Mesenchymal stem cell (in vitro differentiated cells and primary cell): ENCODE measurements at regions not wholly inside any gene's neighbourhood (a gene's known extent, or its start where the extent isn't known, plus 50 kb on each side); places are given as distances from the start of the nearest gene placed in this dataset.
"Not testable (repeated sequence)": the region's sequence is repeated elsewhere in the genome, so short reads cannot be mapped to it uniquely, and the experiment has no call there.

Source experiments
- DNase-seq: peaks from one replicate; pipeline ENCODE4 v3.0.0-alpha.2; 2013
- H2AFZ ChIP-seq: one replicate; pipeline ENCODE4 v1.6.1; 2013; ENCODE audit warnings: low read depth, mild to moderate bottlenecking, control low read depth, inconsistent platforms, low read length, moderate library complexity
- H2AK5ac ChIP-seq: 2 replicates; pipeline ENCODE4 v1.6.1; 2013; ENCODE audit warnings: low read length, moderate library complexity, mild to moderate bottlenecking, inconsistent platforms; ENCODE audit not compliant: severe bottlenecking
- H2BK120ac ChIP-seq: one replicate; pipeline ENCODE4 v1.6.1; 2013; ENCODE audit warnings: low read depth, mild to moderate bottlenecking, inconsistent platforms, low read length, moderate library complexity
- H2BK12ac ChIP-seq, 2 experiments: one replicate each; pipeline ENCODE4 v1.6.1; 2013; ENCODE audit warnings: inconsistent platforms in 2 of 2, low read length in 2 of 2, mild to moderate bottlenecking in 2 of 2, moderate library complexity in 2 of 2, control low read depth in 1 of 2
- H2BK15ac ChIP-seq: one replicate; pipeline ENCODE4 v1.6.1; 2013; ENCODE audit warnings: mild to moderate bottlenecking, low read depth, inconsistent platforms; ENCODE audit not compliant: poor library complexity, severe bottlenecking
- H2BK5ac ChIP-seq: 2 replicates; pipeline ENCODE4 v1.6.1; 2013; ENCODE audit warnings: low read depth, mild to moderate bottlenecking, low read length, control low read depth, inconsistent platforms; ENCODE audit not compliant: poor library complexity, severe bottlenecking
- H3K14ac ChIP-seq, 2 experiments: one replicate each; pipeline ENCODE4 v1.6.1; 2013; ENCODE audit warnings: inconsistent platforms in 2 of 2, low read length in 2 of 2, control low read depth in 1 of 2, mild to moderate bottlenecking in 1 of 2, moderate library complexity in 1 of 2
- H3K18ac ChIP-seq, 2 experiments: one replicate each; pipeline ENCODE4 v1.6.1; 2013; ENCODE audit warnings: inconsistent platforms in 2 of 2, low read length in 2 of 2, control low read depth in 1 of 2, low read depth in 1 of 2, mild to moderate bottlenecking in 1 of 2
- H3K23ac ChIP-seq, 2 experiments: one replicate each; pipeline ENCODE4 v1.6.1; 2013; ENCODE audit warnings: inconsistent platforms in 2 of 2, low read length in 2 of 2, mild to moderate bottlenecking in 2 of 2, moderate library complexity in 2 of 2, control low read depth in 1 of 2
- H3K27ac ChIP-seq: 2 replicates; pipeline ENCODE4 v1.5.1; 2013; ENCODE audit warnings: mild to moderate bottlenecking, moderate library complexity, low read length, control low read depth, inconsistent platforms; ENCODE audit not compliant: poor library complexity, severe bottlenecking
- H3K27me3 ChIP-seq, 2 experiments: 2 replicates each; pipeline versions ENCODE4 v1.6.1 to v1.7.0; 2013; ENCODE audit warnings: low read length in 2 of 2, mild to moderate bottlenecking in 2 of 2, moderate library complexity in 2 of 2, control low read depth in 1 of 2, inconsistent platforms in 1 of 2; ENCODE audit not compliant: control insufficient read depth in 1 of 2, insufficient read depth in 1 of 2
- H3K36me3 ChIP-seq, 2 experiments: 2 replicates each; pipeline versions ENCODE4 v1.6.1 to v1.7.0; 2013; ENCODE audit warnings: low read length in 2 of 2, control low read depth in 1 of 2, inconsistent platforms in 1 of 2, low read depth in 1 of 2, mild to moderate bottlenecking in 1 of 2; ENCODE audit not compliant: insufficient read depth in 2 of 2, control insufficient read depth in 1 of 2
- H3K4ac ChIP-seq, 2 experiments: one replicate each; pipeline ENCODE4 v1.6.1; 2013; ENCODE audit warnings: inconsistent platforms in 2 of 2, low read length in 2 of 2, mild to moderate bottlenecking in 2 of 2, moderate library complexity in 2 of 2, control low read depth in 1 of 2, low read depth in 1 of 2
- H3K4me1 ChIP-seq: 2 replicates; pipeline ENCODE4 v1.6.1; 2013; ENCODE audit warnings: low read depth, low read length, control low read depth; ENCODE audit not compliant: control insufficient read depth, insufficient read depth
- H3K4me2 ChIP-seq: 2 replicates; pipeline ENCODE4 v1.6.1; 2013; ENCODE audit warnings: low read length, mild to moderate bottlenecking, inconsistent platforms; ENCODE audit not compliant: poor library complexity, severe bottlenecking
- H3K4me3 ChIP-seq, 2 experiments: 2 replicates each; pipeline versions ENCODE4 v1.5.1 to v1.7.0; 2013; ENCODE audit warnings: low read length in 2 of 2, mild to moderate bottlenecking in 2 of 2, control low read depth in 1 of 2, low read depth in 1 of 2; ENCODE audit not compliant: insufficient read depth in 1 of 2
- H3K79me1 ChIP-seq: replicated peaks from 2 replicates; pipeline ENCODE4 v1.6.1; 2013; ENCODE audit warnings: mild to moderate bottlenecking, control low read depth, low read length, inconsistent platforms; ENCODE audit not compliant: poor library complexity, severe bottlenecking
- H3K9ac ChIP-seq: 2 replicates; pipeline ENCODE4 v1.7.0; 2013; ENCODE audit warnings: mild to moderate bottlenecking, low read length, moderate library complexity
- H3K9me3 ChIP-seq: 2 replicates; pipeline ENCODE4 v1.7.0; 2013; ENCODE audit warnings: mild to moderate bottlenecking, low read length; ENCODE audit not compliant: control insufficient read depth
- H4K8ac ChIP-seq: one replicate; pipeline ENCODE4 v1.6.1; 2013; ENCODE audit warnings: inconsistent platforms, mild to moderate bottlenecking, low read length, moderate library complexity
- H4K91ac ChIP-seq: one replicate; pipeline ENCODE4 v1.6.1; 2013; ENCODE audit warnings: mild to moderate bottlenecking, low read length, inconsistent platforms
- WGBS: methylation state at CpG from one replicate; pipeline ENCODE4 v1.1.7; 2013; ENCODE audit warnings: mixed read lengths; 5-methylcytosine and 5-hydroxymethylcytosine counted together

DNA sequence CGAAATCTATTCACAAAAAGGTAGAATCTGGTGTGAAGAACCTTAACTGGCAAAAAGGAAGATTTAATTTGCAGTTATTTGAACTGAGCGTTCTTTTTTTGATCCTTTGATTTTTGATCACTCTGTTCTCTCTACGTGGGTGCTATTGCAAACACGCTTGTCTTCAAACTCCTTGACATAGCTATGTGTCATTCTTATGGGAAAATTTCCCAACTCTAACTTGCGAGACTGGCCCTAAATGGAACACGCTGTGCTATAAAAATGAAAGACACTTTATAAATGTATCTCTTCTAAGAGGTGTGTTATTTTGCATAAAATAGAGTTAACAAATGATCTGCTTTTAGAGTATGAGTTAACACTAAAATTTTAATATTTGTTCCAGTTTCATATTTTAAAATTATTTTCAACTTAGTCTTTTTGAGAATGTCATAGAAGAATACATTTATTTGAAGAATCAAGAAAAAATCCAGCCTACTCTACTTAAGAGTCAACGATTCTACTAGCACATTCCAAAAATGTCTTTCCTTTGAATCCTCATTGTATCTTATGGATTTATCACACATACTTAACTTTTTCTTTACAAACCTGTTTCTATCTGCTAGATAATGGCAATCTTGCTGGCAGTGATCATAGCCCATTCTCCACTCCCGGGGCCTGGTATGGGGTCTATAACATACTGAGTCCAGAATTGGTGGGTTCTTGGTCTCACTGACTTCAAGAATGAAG, 610.0 kb upstream of the TBL1XR1 start:
- no peak for DNase-seq
- Histone ChIP-seq H3K36me3 (no peaks in the 10 kb centered on the region), H2BK15ac (no peak overlapping the region), H3K79me1 (no peaks in the 10 kb centered on the region), H3K18ac (no peak overlapping the region), H3K27ac (no peak overlapping the region), H2BK120ac (no peak overlapping the region), H2AFZ (no peak overlapping the region), H3K4me2 (no peak overlapping the region), H3K14ac (no peak overlapping the region), H3K27me3 (no peaks in the 10 kb centered on the region), H3K4me1 (no peaks in the 10 kb centered on the region), H3K9ac (no peak overlapping the region), H2AK5ac (peak overlapping the region; percentile 22), H4K8ac (peak overlapping the region; percentile 54), H3K9me3 (no peaks in the 10 kb centered on the region), H3K23ac (no peak overlapping the region), H2BK5ac (no peak overlapping the region), H3K4ac (peak overlapping the region in 1 of 2 experiments; percentile 17), H2BK12ac (no peak overlapping the region), H4K91ac (no peak overlapping the region), H3K4me3 (no peak overlapping the region)
- 64% methylated on average over 6 of the region's 8 CpGs for WGBS

DNA sequence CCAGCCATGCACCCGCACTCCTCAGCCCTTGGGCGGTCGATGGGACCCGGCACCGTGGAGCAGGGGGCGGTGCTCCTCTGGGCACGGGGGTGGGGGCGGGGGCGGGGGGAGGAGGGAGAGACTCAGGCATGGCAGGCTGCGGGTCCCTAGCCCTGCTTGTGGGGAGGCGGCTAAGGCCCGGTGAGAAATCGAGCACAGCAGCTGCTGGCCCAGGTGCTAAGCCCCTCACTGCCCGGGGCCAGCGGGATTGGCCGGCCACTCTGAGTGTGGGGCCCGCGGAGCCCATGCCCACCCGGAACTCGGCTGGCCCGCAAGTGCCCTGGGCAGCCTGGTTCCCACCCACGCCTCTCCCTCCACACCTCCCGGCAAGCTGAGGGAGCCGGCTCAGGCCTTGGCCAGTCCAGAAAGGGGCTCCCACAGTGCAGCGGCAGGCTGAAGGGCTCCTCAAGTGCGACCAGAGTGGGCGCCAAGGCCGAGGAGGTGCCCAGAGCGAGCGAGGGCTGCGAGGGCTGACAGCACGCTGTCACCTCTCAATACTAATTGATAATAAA, 611.7 kb upstream of the TBL1XR1 start:
- peak overlapping the region; percentile 85 for H2BK120ac ChIP-seq
- H4K91ac ChIP-seq: peak overlapping the region; percentile 98
- H3K9me3 ChIP-seq, H3K4me2 ChIP-seq, H2BK5ac ChIP-seq, H3K27me3 ChIP-seq, H3K9ac ChIP-seq, H3K4me3 ChIP-seq, H3K23ac ChIP-seq, DNase-seq, H2AFZ ChIP-seq, H3K27ac ChIP-seq, H3K4me1 ChIP-seq, H2BK15ac ChIP-seq, H3K79me1 ChIP-seq, H3K36me3 ChIP-seq: not testable (repeated sequence)
- peak overlapping the region in 1 of 2 experiments; percentile 51 for H3K14ac ChIP-seq
- peak overlapping the region; percentile 17 to 83 for H3K4ac ChIP-seq
- H2AK5ac ChIP-seq: peak overlapping the region; percentile 55
- peak overlapping the region; percentile 89 to 96 for H3K18ac ChIP-seq
- peak overlapping the region; percentile 95 to 99 for H2BK12ac ChIP-seq
- WGBS: 98% methylated on average over 29 of the region's 32 CpGs
- peak overlapping the region; percentile 88 for H4K8ac ChIP-seq

DNA sequence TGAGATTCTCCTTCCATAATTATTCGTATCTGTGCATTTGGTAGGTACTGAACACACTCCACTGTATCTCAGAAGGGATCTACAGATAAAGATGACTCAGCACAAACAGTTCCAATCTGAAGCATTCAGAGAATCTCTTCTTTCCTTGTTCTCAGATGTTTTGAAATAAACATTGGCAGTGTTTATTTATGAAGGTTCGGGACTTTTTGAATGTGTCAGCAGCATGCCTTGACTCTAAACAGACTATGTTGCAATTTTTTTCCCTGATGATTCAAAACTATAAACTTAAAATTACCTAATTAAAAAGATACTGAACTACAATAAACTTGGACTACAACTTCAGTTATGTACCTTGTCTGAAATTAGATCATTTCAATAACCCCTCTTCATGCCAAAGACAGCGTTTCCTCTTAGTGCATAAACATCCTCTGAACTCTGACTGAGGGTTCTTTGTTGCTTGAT, 612.9 kb upstream of the TBL1XR1 start:
- Histone ChIP-seq H3K4me1 (no peaks in the 10 kb centered on the region), H3K79me1 (no peaks in the 10 kb centered on the region), H2AFZ (no peak overlapping the region), H3K23ac (no peak overlapping the region), H2BK15ac (no peak overlapping the region), H3K9me3 (no peaks in the 10 kb centered on the region), H3K4me3 (no peak overlapping the region), H4K8ac (no peak overlapping the region), H3K36me3 (no peaks in the 10 kb centered on the region), H2AK5ac (no peak overlapping the region), H3K9ac (peak overlapping the region; percentile 44), H3K18ac (no peak overlapping the region), H3K27ac (no peak overlapping the region), H3K14ac (no peak overlapping the region), H2BK12ac (no peak overlapping the region), H2BK5ac (no peak overlapping the region), H3K4ac (no peak overlapping the region), H2BK120ac (no peak overlapping the region), H3K27me3 (no peaks in the 10 kb centered on the region), H4K91ac (no peak overlapping the region), H3K4me2 (no peak overlapping the region)
- DNase-seq: peak; percentile 96
- WGBS: no CpG with 5 or more reads among the region's 3 CpGs

DNA sequence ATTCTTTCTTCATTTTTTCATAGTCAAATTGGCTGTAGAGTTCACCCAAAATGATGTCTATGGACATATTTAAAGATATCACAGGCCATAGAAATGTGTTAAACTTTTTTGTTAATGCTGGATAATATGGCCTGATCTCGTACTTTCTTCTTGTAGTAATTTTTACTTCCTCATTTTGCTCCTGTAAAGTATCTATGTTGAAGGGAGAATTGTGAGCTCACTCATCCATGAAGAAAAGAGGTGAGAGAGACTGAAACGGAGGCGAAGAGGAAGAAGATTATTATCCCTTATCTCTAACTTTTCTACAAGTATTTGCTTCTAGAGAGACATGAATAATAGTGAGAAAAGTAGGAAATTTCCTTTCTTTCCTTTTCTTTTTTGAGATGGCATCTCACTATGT, 613.8 kb upstream of the TBL1XR1 start:
- no peak overlapping the region for H3K23ac ChIP-seq
- no peak for DNase-seq
- H2BK120ac ChIP-seq: no peak overlapping the region
- H2AK5ac ChIP-seq: no peak overlapping the region
- WGBS: no CpG with 5 or more reads among the region's 3 CpGs
- no peak overlapping the region for H3K27ac ChIP-seq
- no peak overlapping the region for H4K91ac ChIP-seq
- no peak overlapping the region for H4K8ac ChIP-seq
- H2BK12ac ChIP-seq: no peak overlapping the region
- H3K27me3 ChIP-seq: no peaks in the 10 kb centered on the region
- no peak overlapping the region for H2BK5ac ChIP-seq
- H3K4ac ChIP-seq: no peak overlapping the region
- H2BK15ac ChIP-seq: no peak overlapping the region
- no peaks in the 10 kb centered on the region for H3K9me3 ChIP-seq
- no peak overlapping the region for H3K14ac ChIP-seq
- no peaks in the 10 kb centered on the region for H3K4me1 ChIP-seq
- no peak overlapping the region for H3K4me2 ChIP-seq
- H3K4me3 ChIP-seq: no peak overlapping the region
- no peak overlapping the region for H3K9ac ChIP-seq
- no peaks in the 10 kb centered on the region for H3K36me3 ChIP-seq
- H3K79me1 ChIP-seq: no peaks in the 10 kb centered on the region
- H2AFZ ChIP-seq: no peak overlapping the region
- H3K18ac ChIP-seq: no peak overlapping the region
